Nephron (organoid): ENCODE measurements at regions not wholly inside any gene's neighbourhood (a gene's known extent, or its start where the extent isn't known, plus 50 kb on each side); places are given as distances from the start of the nearest gene placed in this dataset.

Source experiments
- H3K27ac Mint-ChIP-seq, 3 experiments: 2 replicates each; pipeline ENCODE4 v1.8.0; 2020; ENCODE audit warnings: mixed read lengths in 3 of 3, mild to moderate bottlenecking in 2 of 3, moderate library complexity in 1 of 3
- H3K27me3 Mint-ChIP-seq: 2 replicates; pipeline ENCODE4 v1.8.0; 2021; ENCODE audit warnings: low read depth, mild to moderate bottlenecking, moderate library complexity, mixed read lengths
- H3K36me3 Mint-ChIP-seq: 2 replicates; pipeline ENCODE4 v1.8.0; 2020; ENCODE audit warnings: low read depth, mixed read lengths
- H3K4me1 Mint-ChIP-seq: 2 replicates; pipeline ENCODE4 v1.8.0; 2020; ENCODE audit warnings: mixed read lengths
- H3K4me3 Mint-ChIP-seq, 3 experiments: 2 replicates each; pipeline ENCODE4 v1.8.0; 2020; ENCODE audit warnings: mild to moderate bottlenecking in 3 of 3, mixed read lengths in 3 of 3, moderate library complexity in 2 of 3
- H3K9me3 Mint-ChIP-seq: 2 replicates; pipeline ENCODE4 v1.8.0; 2020; ENCODE audit warnings: mixed read lengths
- CTCF ChIP-seq, 3 experiments: fragments of 200-600 bp; sonication (generic); IDR thresholded peaks; one replicate each; pipeline ENCODE4 v1.5.0; 2021; ENCODE audit warnings: antibody characterized with exemption in 3 of 3; ENCODE audit not compliant: unreplicated experiment in 3 of 3

- no peak overlapping the region for H3K27ac Mint-ChIP-seq
- no peaks in the 10 kb centered on the region for H3K27me3 Mint-ChIP-seq
- H3K9me3 Mint-ChIP-seq, result no peaks in the 10 kb centered on the region
- H3K4me3 Mint-ChIP-seq, result no peak overlapping the region
- H3K4me1 Mint-ChIP-seq, result no peaks in the 10 kb centered on the region
- no peaks in the 10 kb centered on the region for H3K36me3 Mint-ChIP-seq
- no peak for TF ChIP-seq CTCF (IDR thresholded peaks at IDR 0.05; ENCODE audit: unreplicated experiment in 3 of 3)
Measured at GRCh38 chr6:113308266-113308665, 548.9 kb upstream of the MARCKS start.

- Mint-ChIP-seq H3K27me3 (no peaks in the 10 kb centered on the region), H3K9me3 (no peaks in the 10 kb centered on the region), H3K4me3 (no peak overlapping the region), H3K27ac (no peak overlapping the region), H3K4me1 (peaks cover 12% of the 10 kb centered on the region), H3K36me3 (no peaks in the 10 kb centered on the region)
- TF ChIP-seq CTCF (IDR thresholded peaks at IDR 0.05; ENCODE audit: unreplicated experiment in 3 of 3), result no peak
Measured at GRCh38 chr6:113313841-113314240, 543.3 kb upstream of the MARCKS start.

GRCh38 chr6:113315165-113315564, 542.0 kb upstream of the MARCKS start:
- TF ChIP-seq CTCF (IDR thresholded peaks at IDR 0.05; ENCODE audit: unreplicated experiment in 3 of 3), result no peak
- no peaks in the 10 kb centered on the region for H3K9me3 Mint-ChIP-seq
- no peaks in the 10 kb centered on the region for H3K36me3 Mint-ChIP-seq
- peaks cover 15% of the 10 kb centered on the region for H3K4me1 Mint-ChIP-seq
- H3K27ac Mint-ChIP-seq, result no peak overlapping the region
- H3K4me3 Mint-ChIP-seq, result no peak overlapping the region
- no peaks in the 10 kb centered on the region for H3K27me3 Mint-ChIP-seq

GRCh38 chr6:113315879-113316278, 541.3 kb upstream of the MARCKS start:
- peaks cover 15% of the 10 kb centered on the region for H3K4me1 Mint-ChIP-seq
- TF ChIP-seq CTCF (IDR thresholded peaks at IDR 0.05; ENCODE audit: unreplicated experiment in 3 of 3), result no peak
- H3K36me3 Mint-ChIP-seq, result no peaks in the 10 kb centered on the region
- no peak overlapping the region for H3K27ac Mint-ChIP-seq
- no peaks in the 10 kb centered on the region for H3K9me3 Mint-ChIP-seq
- H3K27me3 Mint-ChIP-seq, result no peaks in the 10 kb centered on the region
- no peak overlapping the region for H3K4me3 Mint-ChIP-seq

- Mint-ChIP-seq H3K4me3 (no peak overlapping the region), H3K4me1 (peaks cover 15% of the 10 kb centered on the region), H3K36me3 (no peaks in the 10 kb centered on the region), H3K9me3 (no peaks in the 10 kb centered on the region), H3K27ac (peak overlapping the region in 2 of 3 experiments; percentile 70 to 76), H3K27me3 (no peaks in the 10 kb centered on the region)
- no peak for TF ChIP-seq CTCF (IDR thresholded peaks at IDR 0.05; ENCODE audit: unreplicated experiment in 3 of 3)
Measured at GRCh38 chr6:113317442-113317841, 539.7 kb upstream of the MARCKS start.

- H3K27me3 Mint-ChIP-seq, result no peaks in the 10 kb centered on the region
- peaks cover 15% of the 10 kb centered on the region for H3K4me1 Mint-ChIP-seq
- TF ChIP-seq CTCF (IDR thresholded peaks at IDR 0.05; ENCODE audit: unreplicated experiment in 3 of 3), result no peak
- no peaks in the 10 kb centered on the region for H3K9me3 Mint-ChIP-seq
- peak overlapping the region; percentile 55 to 70 (median 57) for H3K27ac Mint-ChIP-seq
- H3K36me3 Mint-ChIP-seq, result no peaks in the 10 kb centered on the region
- H3K4me3 Mint-ChIP-seq, result no peak overlapping the region
Measured at GRCh38 chr6:113317891-113318574, 539.1 kb upstream of the MARCKS start.
